Activated CD4-positive, alpha-beta T cell treated with anti-CD3 and anti-CD28 coated beads for 48 hours (primary cell): ENCODE measurements at regions not wholly inside any gene's neighbourhood (a gene's known extent, or its start where the extent isn't known, plus 50 kb on each side); places are given as distances from the start of the nearest gene placed in this dataset.

Experiments used
- DNase-seq: peaks from one replicate; pipeline ENCODE4 v3.0.0-alpha.2; 2020

- DNase-seq, result no peak
These were observed 108.3 kb upstream of the MEOX2 start for GRCh38 chr7:15794801-15795200.

GRCh38 chr7:15784694-15785030, 98.2 kb upstream of the MEOX2 start:
- no peak for DNase-seq

GRCh38 chr7:15783987-15784693, 97.7 kb upstream of the MEOX2 start:
- no peak for DNase-seq

GRCh38 chr7:15782656-15783055, 96.2 kb upstream of the MEOX2 start:
- no peak for DNase-seq

DNA sequence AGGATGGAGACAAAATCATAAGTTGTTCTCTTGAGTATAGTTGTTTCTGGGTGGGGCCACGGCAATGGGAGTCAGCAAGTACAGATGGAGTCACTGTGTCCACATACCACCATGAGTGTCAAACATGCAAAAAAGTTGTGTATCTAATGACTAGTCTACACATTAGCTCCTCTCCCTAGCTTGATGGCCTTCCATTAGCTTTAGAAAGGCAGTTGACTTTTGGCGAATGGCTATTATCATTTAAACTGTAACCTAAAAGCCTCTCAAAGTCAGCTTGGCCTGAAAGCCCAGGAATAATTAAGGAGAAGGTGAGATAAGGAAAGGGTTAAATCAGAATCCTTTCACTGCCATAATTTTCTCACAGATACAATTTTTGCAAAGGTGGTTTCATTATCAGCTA, 95.5 kb upstream of the MEOX2 start:
- no peak for DNase-seq

- DNase-seq, result no peak
These were observed 93.8 kb upstream of the MEOX2 start for GRCh38 chr7:15780271-15780670.

GRCh38 chr7:15778191-15778590, 91.7 kb upstream of the MEOX2 start:
- no peak for DNase-seq

DNA sequence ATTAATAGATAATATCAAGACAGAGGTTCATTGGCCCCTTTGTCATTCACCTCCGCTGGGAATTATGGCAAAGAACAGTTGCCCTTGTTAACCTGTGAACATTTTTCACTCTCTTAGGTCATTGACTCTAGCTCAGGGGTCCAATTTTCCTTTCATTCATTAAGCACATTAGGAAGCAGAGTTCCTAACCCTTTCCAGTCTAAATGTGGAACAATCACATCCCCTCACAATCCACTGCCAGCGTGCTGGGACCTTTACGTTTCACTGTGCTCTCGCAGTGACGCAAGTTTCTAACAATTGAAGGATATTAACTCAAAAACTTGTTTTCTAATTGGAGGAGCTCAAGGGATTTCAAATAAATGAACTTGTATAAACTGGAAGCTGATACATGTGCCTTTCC, 79.3 kb upstream of the MEOX2 start:
- no peak for DNase-seq

- DNase-seq, result no peak
These were observed 78.4 kb upstream of the MEOX2 start for GRCh38 chr7:15764851-15765382.

GRCh38 chr7:15764010-15764409, 77.5 kb upstream of the MEOX2 start:
- no peak for DNase-seq

GRCh38 chr7:15757041-15758000, 70.8 kb upstream of the MEOX2 start:
- DNase-seq, result no peak

- no peak for DNase-seq
These were observed 68.6 kb upstream of the MEOX2 start for GRCh38 chr7:15755061-15755460.

GRCh38 chr7:15753887-15754579, 67.5 kb upstream of the MEOX2 start:
- DNase-seq, result no peak

- DNase-seq, result no peak
These were observed 65.9 kb upstream of the MEOX2 start for GRCh38 chr7:15752377-15752776.

- no peak for DNase-seq
These were observed 64.8 kb upstream of the MEOX2 start for GRCh38 chr7:15751191-15751701.

DNA sequence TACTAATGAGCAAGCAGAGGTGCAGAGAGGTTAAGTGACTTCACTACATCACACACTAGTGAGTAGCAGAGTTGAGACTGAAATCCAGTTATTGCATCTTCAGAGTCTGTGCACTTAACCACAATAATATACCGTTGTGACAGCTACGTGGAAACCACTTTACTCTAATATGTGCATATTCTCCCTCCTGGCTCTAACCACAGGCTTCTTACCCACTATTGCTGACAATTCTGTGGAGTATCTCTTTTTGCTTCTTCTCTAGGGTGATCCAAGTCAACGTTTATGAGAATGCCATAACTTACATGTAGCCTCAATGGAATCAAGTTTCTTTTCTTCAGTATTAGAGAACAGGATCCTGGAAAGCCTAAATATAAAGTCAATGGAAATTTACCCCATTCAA, 64.2 kb upstream of the MEOX2 start:
- DNase-seq, result no peak

- no peak for DNase-seq
These were observed 63.1 kb upstream of the MEOX2 start for GRCh38 chr7:15749631-15750030.

- DNase-seq, result no peak
These were observed 61.2 kb upstream of the MEOX2 start for GRCh38 chr7:15747712-15748111.

- no peak for DNase-seq
These were observed 60.8 kb upstream of the MEOX2 start for GRCh38 chr7:15747301-15747700.

GRCh38 chr7:15743926-15744480, 57.5 kb upstream of the MEOX2 start:
- DNase-seq, result no peak

DNA sequence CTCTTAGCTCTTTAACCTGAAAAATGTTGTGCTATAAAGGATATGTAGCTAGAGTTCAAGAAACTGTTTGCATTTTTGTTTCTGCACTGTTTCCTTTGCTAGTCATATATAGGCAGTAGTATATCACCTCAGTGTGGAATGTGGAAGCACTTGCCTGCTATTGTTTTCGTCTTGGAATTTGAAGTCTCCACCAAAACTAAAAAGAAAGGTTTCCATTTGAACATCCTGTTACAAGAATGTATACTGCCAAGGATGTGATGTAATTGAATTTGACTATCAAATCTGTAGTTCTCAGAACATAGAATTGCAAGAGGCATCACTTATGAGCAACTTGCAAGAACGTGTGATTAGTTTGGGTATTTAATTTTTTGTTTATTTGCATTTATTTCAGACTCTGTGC, 51.1 kb upstream of the MEOX2 start:
- DNase-seq, result no peak
